Tongue (tissue), 1 donor: ENCODE measurements at regions not wholly inside any gene's neighbourhood (a gene's known extent, or its start where the extent isn't known, plus 50 kb on each side); places are given as distances from the start of the nearest gene placed in this dataset.

ENCODE experiments used
- DNase-seq: peaks from one replicate; pipeline ENCODE4 v3.0.0-alpha.2; 2015

- DNase-seq = peak; percentile 47
Measured at GRCh38 chr2:37809931-37810570, 115.0 kb upstream of the RMDN2 start.

- no peak for DNase-seq
Measured at GRCh38 chr2:37812414-37812813, 112.7 kb upstream of the RMDN2 start.

- DNase-seq = no peak
Measured at GRCh38 chr2:37812941-37813730, 112.0 kb upstream of the RMDN2 start.

GRCh38 chr2:37816036-37816435 is 109.1 kb upstream of the RMDN2 start:
- no peak for DNase-seq

- no peak for DNase-seq
Measured at GRCh38 chr2:37816686-37817085, 108.4 kb upstream of the RMDN2 start.

- peak; percentile 63 for DNase-seq
Measured at GRCh38 chr2:37819186-37819585, 105.9 kb upstream of the RMDN2 start.

- no peak for DNase-seq
Measured at GRCh38 chr2:37820471-37820986, 104.6 kb upstream of the RMDN2 start.

- DNase-seq = no peak
Measured at GRCh38 chr2:37825586-37825985, 99.5 kb upstream of the RMDN2 start.

GRCh38 chr2:37826611-37827010 is 98.5 kb upstream of the RMDN2 start:
- DNase-seq = no peak

GRCh38 chr2:37827455-37827854 is 97.6 kb upstream of the RMDN2 start:
- no peak for DNase-seq

GRCh38 chr2:37827911-37828511 is 97.1 kb upstream of the RMDN2 start:
- peak; percentile 86 for DNase-seq

- no peak for DNase-seq
Measured at GRCh38 chr2:37829202-37829601, 95.9 kb upstream of the RMDN2 start.

GRCh38 chr2:37829616-37830395 is 95.3 kb upstream of the RMDN2 start:
- no peak for DNase-seq

GRCh38 chr2:37830636-37831035 is 94.5 kb upstream of the RMDN2 start:
- DNase-seq = no peak

- peak; percentile 44 for DNase-seq
Measured at GRCh38 chr2:37831081-37831780, 93.9 kb upstream of the RMDN2 start.

GRCh38 chr2:37832590-37833197 is 92.4 kb upstream of the RMDN2 start:
- DNase-seq = peak; percentile 92

GRCh38 chr2:37833423-37833822 is 91.7 kb upstream of the RMDN2 start:
- DNase-seq = no peak

GRCh38 chr2:37836270-37836669 is 88.8 kb upstream of the RMDN2 start:
- no peak for DNase-seq

GRCh38 chr2:37836711-37837110 is 88.4 kb upstream of the RMDN2 start:
- no peak for DNase-seq

GRCh38 chr2:37837628-37838328 is 87.3 kb upstream of the RMDN2 start:
- DNase-seq = peak; percentile 88
